CD4-positive, alpha-beta T cell treated with Interleukin-21 for 1 hour (primary cell): ENCODE measurements at regions not wholly inside any gene's neighbourhood (a gene's known extent, or its start where the extent isn't known, plus 50 kb on each side); places are given as distances from the start of the nearest gene placed in this dataset.
A peak's percentile ranks its signal among the peaks of the same experiment; 100 is the strongest.

ENCODE experiments used
- DNase-seq: peaks from one replicate; pipeline ENCODE4 v3.0.0-alpha.2; 2020

DNA sequence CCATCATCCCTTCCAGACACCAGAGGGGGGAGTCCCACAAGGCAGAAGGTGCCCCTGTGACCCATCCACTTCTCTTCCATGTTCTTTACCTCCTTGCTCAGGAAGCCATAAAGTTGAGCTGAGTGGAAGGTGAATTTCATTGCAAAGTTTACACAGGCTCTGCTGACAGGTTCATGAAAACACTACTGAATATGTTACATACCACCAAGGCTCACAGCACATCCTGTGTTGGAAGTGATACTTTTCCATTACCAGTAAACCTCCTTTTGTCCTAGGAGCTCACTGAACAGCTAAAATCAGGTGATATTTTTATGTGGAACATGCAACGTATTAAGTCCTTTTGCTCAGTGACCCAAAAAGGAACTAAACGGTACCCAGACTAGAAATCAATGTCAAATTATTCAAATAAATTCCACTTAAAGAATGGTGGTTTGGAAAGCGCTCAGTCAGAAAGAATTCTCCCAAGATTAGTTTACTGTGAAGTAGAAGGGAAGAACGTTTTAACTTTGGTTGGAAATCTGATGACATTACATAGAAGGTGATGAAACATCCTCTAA lies 196.2 kb upstream of the NUDT4 start:
- DNase-seq: no peak

DNA sequence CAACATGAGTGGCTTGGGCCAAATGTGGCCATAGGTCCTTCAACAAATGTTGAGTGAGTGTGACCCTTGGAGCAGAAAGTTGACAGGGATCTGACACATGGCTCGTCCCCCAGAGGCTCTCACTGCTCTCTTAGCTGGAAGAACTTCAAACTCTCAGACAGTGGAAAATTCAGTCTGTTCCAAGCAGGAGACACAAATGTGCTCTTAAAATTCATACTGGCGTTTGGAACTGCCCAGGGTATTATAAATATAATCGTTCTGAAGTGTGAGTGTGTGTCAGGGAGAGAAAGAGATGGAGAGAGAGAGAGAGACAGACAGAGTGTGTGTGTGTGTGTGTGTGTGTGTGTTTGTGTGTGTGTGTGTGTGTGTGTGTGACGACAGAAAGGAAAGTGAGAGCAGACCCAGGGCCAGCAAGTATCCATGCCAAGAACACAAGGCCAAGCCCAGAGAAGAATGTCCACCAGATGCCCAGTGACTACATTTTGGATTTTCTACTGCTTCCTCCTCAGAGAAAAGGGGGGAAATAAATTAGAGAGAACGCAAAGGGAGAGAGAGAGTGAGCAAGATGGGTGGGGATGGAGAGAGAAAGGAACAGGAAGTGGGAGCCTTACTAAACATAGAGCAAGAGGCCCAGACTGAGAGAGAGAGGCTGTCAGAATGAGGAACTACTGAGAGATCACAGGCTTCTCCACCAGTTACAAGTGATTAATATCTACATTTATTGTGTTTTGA lies 193.6 kb upstream of the NUDT4 start:
- peak; percentile 13 for DNase-seq

DNA sequence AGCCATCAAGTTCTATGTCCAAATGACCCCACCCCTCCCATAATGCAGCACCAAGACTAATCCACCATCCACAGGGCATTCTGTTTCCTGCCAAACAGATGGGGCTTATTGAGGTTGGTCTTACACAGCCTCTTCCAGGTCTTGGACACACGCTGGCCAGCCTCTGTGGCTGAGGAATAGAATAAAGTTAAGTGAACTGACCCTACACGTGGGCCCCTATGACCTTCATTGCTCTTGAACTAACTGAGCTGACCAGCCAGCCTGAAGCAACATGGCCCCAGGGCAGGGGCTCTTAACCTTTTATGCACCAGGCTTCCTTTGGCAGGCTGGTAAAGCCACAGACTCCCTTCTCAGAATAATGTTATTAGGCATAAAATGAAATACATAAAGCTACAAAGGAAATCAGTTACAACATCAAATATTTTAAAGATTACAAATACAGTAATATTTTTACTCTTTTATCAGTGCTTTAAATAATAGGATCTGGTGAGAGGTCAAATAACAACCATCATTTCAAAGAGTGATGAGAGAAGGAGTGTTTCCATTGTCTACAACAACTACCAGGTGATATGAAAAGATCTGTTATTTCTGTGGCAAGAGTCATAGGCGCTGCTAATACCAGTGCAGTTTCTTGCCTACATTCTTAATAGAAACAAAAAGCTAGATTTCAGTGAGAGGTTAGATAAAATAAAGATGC lies 192.9 kb upstream of the NUDT4 start:
- no peak for DNase-seq

DNA sequence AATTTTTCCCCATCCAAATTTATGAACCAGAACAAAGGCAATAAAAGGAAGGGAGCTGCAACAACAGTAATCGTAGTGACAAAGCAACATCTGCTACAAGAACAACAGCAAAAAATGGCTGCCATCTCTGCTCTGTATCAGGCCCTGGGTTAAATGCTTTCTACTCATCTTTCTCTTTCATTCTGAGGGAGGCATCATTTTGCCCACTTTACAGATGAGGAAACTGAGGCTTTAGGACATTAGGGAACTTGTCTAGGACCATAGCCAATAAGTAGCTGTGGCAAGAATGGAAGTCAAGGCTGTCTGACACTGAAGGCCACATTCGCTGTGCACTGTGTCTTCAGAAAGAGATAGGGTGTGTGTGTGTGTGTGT lies 192.4 kb upstream of the NUDT4 start:
- DNase-seq: no peak

DNA sequence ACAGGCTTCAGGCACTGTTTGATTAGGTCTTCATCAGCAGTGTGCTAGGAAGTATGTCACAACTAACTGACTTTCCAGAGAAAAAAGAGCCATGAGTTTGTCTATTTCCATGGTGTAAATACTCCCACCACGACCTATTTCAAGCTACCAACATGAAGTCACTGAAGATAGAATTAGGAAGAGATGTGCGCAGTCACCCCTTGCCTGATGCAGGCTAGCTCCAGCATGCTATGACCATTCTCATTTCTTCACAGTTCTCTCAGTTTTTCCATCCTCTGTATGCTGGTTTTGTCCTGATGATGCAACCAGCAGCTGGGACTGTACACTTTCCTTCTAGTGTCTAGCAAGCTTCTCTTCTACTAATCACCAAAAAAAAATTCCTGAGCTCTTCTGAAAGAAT lies 191.6 kb upstream of the NUDT4 start:
- DNase-seq: no peak

DNA sequence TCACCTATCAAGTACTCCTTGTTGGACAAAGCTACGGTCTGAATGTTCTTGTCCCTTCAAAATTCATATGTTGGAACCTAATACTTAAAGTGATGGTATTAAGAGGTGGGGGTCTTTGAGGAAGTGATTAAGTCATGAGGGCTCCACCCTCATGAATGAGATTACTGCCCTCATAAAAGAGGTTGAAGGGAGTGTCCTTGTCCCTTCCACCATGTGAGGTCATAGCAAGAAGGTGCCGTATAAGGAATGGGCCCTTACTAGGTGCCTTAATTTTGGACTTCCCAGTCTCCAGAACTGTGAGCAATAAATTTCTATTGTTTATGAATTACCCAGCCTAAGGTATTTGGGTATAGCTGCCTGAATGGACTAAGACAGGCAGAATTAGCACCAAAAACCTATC lies 191.1 kb upstream of the NUDT4 start:
- DNase-seq: no peak

DNA sequence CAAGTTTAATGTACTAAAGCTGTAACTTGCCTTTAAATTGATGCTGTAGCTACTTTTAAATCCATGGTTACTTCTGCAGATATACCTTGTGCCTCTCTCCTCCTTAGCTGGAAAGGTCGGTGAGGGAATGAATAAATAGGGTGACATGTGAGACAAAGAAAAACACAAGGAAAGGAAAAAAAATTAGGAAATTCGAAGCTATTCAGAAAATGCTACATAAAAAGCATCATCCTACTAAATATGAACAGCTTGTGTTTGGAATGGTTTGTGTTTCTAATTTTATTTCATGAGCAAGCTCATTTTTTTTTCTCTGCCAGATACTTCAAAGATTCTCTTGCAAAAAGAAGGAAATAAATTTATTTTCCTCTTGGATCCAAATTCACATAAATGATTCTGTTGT lies 186.3 kb upstream of the NUDT4 start:
- DNase-seq: no peak

DNA sequence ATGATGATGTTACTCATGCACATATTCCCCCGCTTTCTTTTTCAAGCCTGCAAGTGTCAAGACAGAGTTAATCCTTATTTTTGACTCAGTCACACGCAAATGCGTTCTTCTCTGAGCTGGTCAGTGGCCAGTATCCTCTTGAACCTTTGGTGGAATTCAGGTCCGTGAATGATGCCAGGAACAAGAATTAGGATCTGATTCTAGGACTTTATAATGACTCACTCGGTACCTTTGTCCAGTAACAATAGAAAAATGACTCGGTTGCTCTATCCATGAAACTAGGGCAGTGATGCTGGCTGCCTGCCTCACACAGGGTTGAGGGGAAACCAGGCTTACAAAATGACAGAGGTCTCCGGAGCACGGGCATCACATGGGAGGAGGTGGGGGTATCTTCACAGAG lies 185.8 kb upstream of the NUDT4 start:
- DNase-seq: no peak

DNA sequence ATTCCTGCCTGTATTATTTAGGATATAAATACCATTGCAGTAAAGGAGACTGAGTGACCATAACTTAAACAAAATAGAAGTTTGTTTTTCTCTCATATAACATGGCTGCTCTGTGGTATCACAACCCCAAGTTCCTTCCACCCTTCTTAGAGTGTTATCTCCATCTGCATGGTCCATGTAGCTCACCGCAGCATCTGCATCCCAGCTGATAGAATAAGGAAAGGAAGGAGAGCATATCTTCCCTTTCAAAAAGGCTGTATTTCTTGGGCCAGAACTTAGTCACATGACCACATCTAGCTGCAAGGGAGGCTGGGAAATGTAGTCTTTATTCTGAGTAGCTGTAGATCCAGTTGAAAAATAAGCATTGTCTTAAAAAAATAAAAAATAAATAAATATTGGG lies 184.8 kb upstream of the NUDT4 start:
- no peak for DNase-seq

DNA sequence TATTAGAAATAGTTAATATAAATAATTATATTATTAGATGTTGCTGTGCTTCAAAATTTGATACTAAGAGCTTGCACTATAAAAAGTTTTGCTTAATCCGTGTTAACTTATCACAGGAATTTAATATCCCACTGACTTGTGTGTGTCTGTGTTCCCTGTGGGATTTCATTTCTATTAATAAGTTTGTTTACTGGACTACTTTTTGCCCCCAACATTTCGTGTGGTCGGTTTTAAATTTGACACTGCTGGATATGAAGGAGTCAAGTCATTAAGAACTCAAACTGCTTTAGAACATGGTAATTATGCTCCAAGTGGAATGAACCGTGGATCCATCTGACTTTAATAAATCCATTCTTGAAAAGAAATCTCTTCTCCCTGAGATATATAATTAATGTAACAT lies 182.2 kb upstream of the NUDT4 start:
- DNase-seq: no peak

DNA sequence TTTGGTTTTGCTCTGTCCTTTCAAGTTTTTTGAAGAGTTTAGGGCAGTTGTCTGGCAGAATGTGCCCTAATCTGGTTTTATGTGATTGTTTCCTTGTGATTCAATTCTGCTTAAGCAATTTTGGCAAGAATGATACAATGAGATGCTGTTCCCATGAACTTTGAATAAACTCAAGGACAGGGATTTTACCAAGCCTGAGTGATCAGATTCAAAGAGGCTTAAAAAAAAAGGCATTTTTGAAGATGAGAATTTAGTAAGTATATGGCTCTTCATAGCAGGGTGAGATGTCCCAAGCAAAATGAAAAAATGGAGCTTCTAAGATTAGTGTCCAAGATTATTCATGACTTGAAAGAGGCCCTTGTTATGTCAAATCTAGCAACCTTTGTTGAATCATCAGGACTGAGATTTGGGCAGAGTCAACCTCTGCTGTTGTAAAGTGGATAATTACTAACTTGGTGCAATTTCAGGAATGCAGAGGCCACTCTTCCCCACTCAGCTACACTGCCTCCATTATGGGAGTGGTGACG lies 180.6 kb upstream of the NUDT4 start:
- no peak for DNase-seq

DNA sequence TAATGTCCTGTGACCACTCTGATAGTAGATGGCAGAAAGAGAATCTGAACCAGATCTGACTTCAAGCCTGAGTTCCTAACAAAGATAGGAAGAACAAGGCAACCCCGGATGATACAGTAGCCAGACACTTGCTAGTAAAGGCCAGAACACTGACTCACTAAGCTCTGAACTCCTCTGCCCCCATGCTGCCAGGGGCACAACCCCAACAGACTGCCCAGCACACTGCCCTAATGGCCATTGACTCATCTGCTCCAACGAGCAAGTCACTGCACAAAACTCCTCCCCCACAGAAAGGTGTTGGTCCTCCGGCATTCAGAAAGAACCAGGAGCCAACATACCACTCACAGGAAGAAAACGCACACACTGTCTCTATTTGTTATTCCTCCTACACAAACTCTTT lies 179.6 kb upstream of the NUDT4 start:
- DNase-seq: no peak

DNA sequence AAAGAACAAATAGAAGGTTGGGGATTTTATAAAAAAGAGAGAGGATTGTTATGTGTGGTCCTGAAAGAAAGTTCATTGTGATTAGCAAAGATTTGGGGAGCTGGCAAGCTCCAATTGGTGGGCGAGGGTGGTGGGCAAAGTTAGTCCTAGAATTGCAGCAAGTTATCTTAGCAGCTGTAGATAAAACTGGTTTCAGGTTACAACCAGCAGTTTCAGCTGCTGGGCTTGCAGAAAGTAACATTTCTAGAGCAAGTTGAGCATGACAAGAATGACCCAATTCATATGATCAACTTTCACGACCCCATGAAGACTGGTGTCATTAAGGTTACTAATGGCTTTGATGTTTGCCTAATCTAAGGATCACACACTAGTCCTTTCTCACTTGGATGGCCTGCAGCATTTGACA lies 177.9 kb upstream of the NUDT4 start:
- no peak for DNase-seq

DNA sequence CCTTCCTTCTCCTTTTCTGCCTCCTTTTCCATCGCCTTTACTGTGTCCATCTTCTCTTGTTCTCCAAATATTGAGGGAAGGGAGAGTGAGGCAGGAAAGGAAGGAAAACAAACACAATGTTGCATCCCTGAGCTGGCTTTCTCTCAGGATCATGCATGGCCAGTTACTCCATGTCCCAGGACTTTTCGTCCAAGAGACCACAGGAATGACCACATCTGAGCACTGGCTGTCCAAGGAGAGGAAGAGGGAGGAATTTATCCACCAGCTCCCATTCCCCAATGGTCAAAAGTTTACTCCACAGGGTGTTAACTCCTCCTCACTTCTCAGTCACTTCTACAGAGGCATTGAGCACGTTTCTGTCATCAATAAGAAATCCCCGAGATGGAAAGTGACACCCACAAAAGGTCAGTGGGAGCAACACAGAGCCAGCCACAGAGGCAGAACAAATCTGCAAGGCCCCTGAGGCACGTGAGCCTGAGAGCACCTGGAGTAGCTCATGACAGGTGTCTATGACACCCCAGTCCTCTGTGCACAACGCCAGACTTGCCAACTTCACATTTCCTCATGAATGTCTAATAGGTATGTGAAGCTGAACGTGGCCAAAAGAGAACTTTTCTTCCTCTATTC lies 177.3 kb upstream of the NUDT4 start:
- DNase-seq: no peak

DNA sequence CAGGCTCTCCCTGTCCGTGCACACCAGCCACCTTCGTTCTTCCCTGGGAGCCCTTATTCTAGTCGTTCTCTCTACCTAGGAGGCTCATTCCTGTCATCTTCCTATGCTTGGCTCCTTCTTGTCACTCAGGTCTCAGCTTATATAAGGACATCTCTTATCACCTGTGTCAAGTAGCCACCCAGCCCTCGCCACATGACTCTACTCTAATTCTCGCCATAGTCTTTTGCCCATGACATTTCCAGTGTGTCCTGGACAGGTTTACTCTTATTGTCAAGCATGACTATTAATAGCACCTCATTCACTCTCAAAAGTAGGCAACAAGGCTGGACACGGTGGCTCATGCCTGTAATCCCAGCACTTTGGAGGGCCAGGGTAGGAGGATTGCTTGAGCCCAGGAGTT lies 175.7 kb upstream of the NUDT4 start:
- DNase-seq: no peak

DNA sequence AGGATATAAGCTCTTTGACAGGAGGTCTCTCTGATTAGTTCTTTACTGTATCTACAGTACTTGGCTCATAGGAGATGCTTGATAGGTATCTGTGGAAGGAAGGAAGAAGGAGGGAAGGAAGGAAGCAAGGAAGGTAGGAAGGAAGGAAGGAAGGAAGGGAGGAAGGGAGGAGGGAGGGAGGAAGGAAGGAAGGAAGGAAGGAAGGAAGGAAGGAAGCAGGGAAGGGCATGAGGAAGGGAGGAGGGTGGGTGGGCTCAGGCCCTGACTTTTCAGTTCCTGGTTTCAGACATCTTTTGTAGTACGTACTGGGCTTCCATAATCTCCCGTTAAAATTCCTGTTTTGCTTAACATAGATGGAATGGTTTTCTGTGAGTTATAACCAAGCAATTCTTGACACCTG lies 175.0 kb upstream of the NUDT4 start:
- no peak for DNase-seq

DNA sequence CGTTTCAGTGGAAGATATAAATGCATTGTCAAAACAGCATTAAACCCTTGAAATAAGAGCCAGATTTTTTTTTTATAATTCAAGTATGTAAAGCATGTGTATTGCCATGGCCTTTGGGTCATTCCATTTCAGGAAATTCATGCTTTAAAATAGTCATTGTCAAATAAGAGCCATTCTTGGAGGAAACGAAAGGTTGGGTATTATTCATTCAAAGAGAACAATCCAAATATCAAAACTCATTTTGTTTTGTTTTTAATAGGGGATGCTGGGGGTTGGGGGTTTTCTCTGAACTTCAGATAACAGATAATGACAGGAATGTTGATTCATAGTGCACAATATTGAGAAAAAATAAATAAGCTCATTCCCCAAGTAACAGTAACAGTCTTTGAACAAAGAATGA lies 174.4 kb upstream of the NUDT4 start:
- DNase-seq: no peak

DNA sequence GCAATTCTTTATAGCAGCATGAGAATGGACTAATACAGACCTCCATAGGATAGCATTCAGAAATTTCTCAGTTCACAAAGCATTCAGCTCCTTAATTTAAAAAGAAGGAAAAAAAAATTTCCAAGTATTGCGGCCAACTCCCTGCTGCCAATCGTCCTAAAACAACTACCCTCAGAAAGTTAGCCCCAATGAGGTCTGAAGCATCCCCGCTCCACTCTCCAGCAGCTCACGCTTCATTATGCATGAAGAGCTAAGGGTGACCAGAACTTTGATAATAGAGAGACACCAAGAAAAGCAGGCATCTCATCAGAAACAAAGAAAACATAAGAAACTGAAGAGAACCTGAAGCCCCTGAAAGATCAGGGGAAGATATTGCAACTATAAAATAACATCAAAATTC lies 172.8 kb upstream of the NUDT4 start:
- DNase-seq: no peak

DNA sequence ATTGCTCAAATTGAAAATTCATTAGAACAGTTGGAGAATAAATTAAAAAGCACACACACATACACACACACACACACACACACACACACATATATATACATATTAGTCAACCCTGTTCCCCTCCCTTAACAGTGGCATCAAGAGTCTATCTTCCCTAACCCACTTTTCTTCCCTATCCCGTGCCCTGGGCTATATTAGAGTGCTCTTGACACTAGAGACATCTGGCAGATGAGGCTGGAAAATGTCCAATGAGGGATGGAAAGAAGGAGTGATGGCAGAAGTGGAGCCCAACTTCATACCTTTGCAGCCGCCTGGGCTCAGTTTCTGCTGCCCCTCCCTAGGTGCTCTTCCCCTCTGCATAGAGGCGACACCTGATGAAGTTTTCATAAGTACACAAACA lies 172.4 kb upstream of the NUDT4 start:
- DNase-seq: no peak

DNA sequence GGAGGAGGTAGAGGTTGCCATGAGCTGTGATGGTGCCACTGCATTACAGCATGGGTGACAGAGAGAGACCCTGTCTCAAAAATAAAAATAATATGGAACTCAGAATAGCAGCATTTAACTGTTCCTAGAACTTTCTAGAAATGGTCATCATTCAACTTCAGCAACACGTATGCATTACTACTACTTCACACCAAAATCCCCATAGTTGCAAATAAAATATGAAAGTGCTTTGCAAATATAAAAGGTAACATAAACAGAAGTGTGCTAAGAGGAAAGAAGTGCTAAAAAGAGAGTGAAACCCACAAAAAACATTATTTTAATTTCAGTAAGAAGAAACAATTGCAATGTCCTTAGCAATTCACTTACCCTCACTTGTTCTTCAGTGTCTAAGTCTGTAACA lies 169.7 kb upstream of the NUDT4 start:
- DNase-seq: no peak

DNA sequence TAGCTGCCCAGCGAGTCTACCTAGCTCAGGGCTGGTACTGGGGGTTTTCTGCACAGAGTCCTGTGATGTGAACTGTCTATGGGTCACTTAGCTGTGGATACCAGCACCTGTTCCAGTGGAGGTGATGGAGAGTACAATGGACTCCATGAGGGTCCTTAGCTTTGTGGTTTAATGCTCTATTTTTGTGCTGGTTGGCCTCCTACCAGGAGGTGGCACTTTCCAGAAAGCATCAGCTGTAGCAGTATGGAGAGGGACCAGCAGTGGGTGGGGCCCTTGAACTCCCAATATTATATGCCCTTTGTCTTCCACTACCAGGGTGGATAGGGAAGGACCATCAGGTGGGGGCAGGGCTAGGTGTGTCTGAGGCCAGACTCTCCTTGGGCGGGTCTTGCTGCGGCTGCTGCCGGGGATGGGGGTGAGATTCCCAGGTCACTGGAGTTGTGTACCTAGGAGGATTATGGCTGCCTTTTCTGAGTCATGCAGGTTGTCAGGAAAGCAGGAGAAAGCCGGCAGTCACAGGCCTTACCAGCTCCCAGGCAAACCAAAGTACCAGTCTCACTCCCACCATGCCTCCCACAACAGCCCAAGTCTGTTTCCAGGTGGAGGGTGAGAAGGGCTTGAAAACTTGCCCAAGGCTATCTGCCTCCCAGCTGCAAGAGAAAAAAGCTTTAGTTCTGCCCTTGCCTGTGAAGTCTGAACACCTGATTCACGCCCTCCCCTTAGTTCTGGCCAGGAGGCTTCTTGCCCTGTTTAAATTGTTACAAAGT lies 163.0 kb upstream of the NUDT4 start:
- no peak for DNase-seq

DNA sequence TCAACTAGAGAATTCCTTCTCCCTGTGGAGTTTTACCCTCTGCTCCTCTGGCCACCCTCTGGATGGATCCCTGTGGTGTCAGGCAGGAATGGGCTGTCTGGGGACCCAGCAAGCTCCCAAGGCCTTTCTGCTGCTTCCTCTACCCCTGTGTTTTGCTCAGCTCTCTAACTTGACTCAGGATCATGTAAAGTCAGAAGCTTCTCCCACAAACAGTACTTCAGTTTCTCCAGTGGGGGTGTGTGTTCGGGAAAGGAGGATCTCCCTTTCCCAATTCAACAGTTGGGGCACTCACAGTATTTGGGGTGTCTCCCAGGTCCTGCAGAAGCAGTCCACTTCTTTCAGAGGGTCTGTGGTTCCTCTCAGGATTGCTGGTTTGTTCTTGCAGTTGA lies 162.4 kb upstream of the NUDT4 start:
- DNase-seq: no peak

DNA sequence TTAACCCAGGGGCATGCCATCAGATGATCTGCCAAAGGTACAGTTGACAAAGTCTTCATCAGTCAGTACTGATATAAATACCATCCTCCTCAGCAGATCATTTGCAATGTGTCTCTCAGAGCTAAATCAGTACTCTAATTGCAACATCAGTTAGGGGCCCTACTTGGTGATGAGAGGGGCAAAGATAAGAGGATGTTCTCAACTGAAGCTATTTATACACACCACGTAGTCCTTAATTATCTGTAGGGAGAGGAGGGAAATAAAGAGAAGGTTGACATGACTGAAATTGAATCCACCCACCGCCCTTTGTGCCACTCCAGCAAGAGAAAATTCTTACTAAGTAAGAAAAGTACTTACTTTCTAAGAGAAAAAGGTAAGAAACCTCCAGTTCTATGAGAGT lies 157.8 kb upstream of the NUDT4 start:
- no peak for DNase-seq
